ENCODE measurements at regions not wholly inside any gene's neighbourhood (a gene's known extent, or its start where the extent isn't known, plus 50 kb on each side); places are given as distances from the start of the nearest gene placed in this dataset.

DNA sequence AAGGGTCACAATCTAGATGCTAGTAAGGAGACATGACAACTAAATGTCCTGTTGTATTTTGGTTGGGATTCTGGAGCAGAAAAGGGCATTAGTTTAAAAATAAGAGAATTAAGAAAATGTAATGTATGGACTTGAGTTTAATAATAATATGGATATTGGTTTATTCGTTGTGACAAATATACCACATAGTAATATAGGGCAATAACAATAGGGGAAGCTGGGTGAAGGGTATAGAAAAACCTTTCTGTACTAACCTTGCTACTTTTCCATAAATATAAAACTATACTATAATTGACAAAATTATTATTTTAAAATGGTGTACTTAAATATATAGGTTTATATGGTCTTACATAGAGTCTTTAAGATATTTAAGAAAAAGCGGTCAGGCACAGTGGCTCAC is 558.9 kb downstream of the PTPRC start:
- Histone ChIP-seq H3K4me2 (ENCODE audit: low read length) (no peak overlapping the region), H3K4me1 (ENCODE audit: control insufficient read depth, insufficient read depth, low read length) (no peaks in the 10 kb centered on the region), H3K27me3 (ENCODE audit: control insufficient read depth, insufficient read depth, low read length) (no peaks in the 10 kb centered on the region), H3K36me3 (ENCODE audit: insufficient read depth, low read length) (no peaks in the 10 kb centered on the region), H3K4me3 (ENCODE audit: low read length) (no peak overlapping the region), H3K9me3 (replicated peaks; ENCODE audit: low read length) (no peaks in the 10 kb centered on the region), H3K9ac (ENCODE audit: low read depth, low read length) (no peak overlapping the region)

DNA sequence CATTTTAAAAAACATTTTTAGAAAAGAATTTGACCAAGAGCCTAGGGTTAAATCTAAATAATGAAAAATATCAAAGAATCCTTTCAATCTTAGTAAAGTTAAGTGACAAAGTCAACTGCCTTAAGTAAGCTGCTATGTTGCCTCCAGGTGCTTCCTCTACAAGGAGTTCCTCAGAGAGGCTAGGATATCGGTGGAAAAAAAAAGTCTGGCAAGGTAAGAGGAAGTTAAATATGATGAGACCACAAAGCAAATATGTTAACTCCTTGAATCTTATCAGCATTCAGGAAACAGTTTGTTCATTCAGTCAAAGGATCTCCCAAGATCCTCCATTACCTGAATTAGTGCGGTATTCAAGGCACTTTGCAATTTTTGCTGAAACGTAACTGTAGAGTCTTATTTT is 563.5 kb downstream of the PTPRC start:
- no peaks in the 10 kb centered on the region for H3K36me3 ChIP-seq (ENCODE audit: insufficient read depth, low read length)
- H3K9me3 ChIP-seq (replicated peaks; ENCODE audit: low read length): no peaks in the 10 kb centered on the region
- H3K9ac ChIP-seq (ENCODE audit: low read depth, low read length): no peak overlapping the region
- no peaks in the 10 kb centered on the region for H3K4me1 ChIP-seq (ENCODE audit: control insufficient read depth, insufficient read depth, low read length)
- no peaks in the 10 kb centered on the region for H3K27me3 ChIP-seq (ENCODE audit: control insufficient read depth, insufficient read depth, low read length)
- H3K4me3 ChIP-seq (ENCODE audit: low read length): no peak overlapping the region
- no peak overlapping the region for H3K4me2 ChIP-seq (ENCODE audit: low read length)

DNA sequence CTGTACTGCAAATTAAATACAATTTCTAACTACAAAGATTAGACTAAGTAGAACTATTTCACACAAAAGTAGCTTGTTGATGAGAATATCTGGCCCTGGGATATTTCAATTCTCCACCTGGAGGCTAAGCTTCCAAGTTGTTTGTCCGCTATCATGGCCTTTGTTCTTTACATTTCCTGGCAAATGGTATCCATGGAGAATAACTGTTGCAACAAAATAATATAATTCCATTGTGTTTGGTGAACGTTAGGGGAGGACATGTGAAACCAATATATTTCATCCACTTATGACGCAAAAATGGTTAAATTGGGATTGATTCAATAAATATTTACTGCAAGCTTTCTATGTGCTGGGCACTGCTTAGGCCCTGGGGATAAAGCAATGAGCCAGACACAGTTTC is 565.4 kb downstream of the PTPRC start:
- H3K36me3 ChIP-seq (ENCODE audit: insufficient read depth, low read length): no peaks in the 10 kb centered on the region
- H3K9ac ChIP-seq (ENCODE audit: low read depth, low read length): no peak overlapping the region
- H3K4me1 ChIP-seq (ENCODE audit: control insufficient read depth, insufficient read depth, low read length): no peaks in the 10 kb centered on the region
- H3K4me2 ChIP-seq (ENCODE audit: low read length): no peak overlapping the region
- no peaks in the 10 kb centered on the region for H3K9me3 ChIP-seq (replicated peaks; ENCODE audit: low read length)
- H3K27me3 ChIP-seq (ENCODE audit: control insufficient read depth, insufficient read depth, low read length): no peaks in the 10 kb centered on the region
- no peak overlapping the region for H3K4me3 ChIP-seq (ENCODE audit: low read length)

DNA sequence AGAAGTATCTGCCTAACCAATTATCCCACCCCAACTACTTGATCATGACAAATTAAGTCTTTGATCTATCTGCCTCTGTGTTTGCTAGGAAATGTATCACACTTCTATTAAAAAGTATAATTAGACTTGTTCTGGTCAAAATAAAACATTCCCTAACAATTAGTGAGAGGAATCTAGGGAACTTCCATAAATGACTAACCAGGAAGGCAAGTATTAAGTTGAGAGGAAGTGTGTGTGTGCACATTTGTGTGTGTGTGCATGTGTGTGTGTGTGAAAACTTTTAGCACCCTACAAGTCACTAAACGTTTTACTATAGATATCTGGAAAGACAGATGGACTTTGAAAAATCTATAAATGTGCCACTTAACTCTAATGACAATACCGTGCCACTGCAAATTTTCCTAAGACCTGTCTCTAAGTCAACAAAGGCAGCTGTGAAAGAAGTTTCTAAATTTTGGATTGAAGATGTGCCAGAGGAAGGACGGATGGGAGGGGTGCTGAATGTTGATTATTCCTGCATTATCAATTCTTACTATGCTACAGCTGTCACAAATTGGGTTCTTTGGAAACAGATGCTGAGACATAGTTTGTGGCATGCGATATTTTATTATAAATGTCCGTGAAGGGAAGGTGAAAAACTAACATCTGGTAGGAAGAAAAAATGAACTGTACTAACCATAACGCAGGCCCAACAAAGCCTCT is 567.1 kb downstream of the PTPRC start:
- Histone ChIP-seq H3K36me3 (ENCODE audit: insufficient read depth, low read length) (no peaks in the 10 kb centered on the region), H3K9ac (ENCODE audit: low read depth, low read length) (no peak overlapping the region), H3K27me3 (ENCODE audit: control insufficient read depth, insufficient read depth, low read length) (no peaks in the 10 kb centered on the region), H3K4me3 (ENCODE audit: low read length) (no peak overlapping the region), H3K4me1 (ENCODE audit: control insufficient read depth, insufficient read depth, low read length) (no peaks in the 10 kb centered on the region), H3K9me3 (replicated peaks; ENCODE audit: low read length) (no peaks in the 10 kb centered on the region), H3K4me2 (ENCODE audit: low read length) (no peak overlapping the region)

- no peaks in the 10 kb centered on the region for H3K4me1 ChIP-seq (ENCODE audit: control insufficient read depth, insufficient read depth, low read length)
- no peaks in the 10 kb centered on the region for H3K9me3 ChIP-seq (replicated peaks; ENCODE audit: low read length)
- H3K27me3 ChIP-seq (ENCODE audit: control insufficient read depth, insufficient read depth, low read length): no peaks in the 10 kb centered on the region
- H3K4me2 ChIP-seq (ENCODE audit: low read length): no peak overlapping the region
- no peak overlapping the region for H3K4me3 ChIP-seq (ENCODE audit: low read length)
- H3K36me3 ChIP-seq (ENCODE audit: insufficient read depth, low read length): no peaks in the 10 kb centered on the region
- no peak overlapping the region for H3K9ac ChIP-seq (ENCODE audit: low read depth, low read length)
Measured at GRCh38 chr1:199208847-199209246, 570.0 kb downstream of the PTPRC start.

DNA sequence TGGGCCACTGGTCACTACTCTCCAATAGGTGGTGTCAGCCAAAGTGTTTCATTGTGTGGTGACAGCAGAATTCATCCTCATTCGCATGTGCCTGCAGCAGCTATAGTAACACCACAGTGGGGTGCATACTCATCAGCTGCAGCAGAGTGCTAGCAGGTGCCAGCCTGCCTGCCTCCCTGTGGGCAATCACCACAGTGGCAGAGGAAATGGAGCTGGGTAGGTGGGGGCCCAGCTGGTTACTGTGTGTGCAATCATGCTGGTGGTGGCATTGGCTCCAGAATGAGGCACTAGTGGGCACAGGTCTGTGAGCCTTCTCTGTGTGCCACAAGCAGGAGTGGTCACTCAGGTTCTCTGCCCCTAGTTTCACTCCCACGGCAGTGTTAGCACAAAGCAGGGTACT is 579.2 kb downstream of the PTPRC start:
- Histone ChIP-seq H3K4me2 (ENCODE audit: low read length) (no peak overlapping the region), H3K9me3 (replicated peaks; ENCODE audit: low read length) (no peaks in the 10 kb centered on the region), H3K9ac (ENCODE audit: low read depth, low read length) (no peak overlapping the region), H3K36me3 (ENCODE audit: insufficient read depth, low read length) (no peaks in the 10 kb centered on the region), H3K4me1 (ENCODE audit: control insufficient read depth, insufficient read depth, low read length) (no peaks in the 10 kb centered on the region), H3K4me3 (ENCODE audit: low read length) (no peak overlapping the region), H3K27me3 (ENCODE audit: control insufficient read depth, insufficient read depth, low read length) (no peaks in the 10 kb centered on the region)

DNA sequence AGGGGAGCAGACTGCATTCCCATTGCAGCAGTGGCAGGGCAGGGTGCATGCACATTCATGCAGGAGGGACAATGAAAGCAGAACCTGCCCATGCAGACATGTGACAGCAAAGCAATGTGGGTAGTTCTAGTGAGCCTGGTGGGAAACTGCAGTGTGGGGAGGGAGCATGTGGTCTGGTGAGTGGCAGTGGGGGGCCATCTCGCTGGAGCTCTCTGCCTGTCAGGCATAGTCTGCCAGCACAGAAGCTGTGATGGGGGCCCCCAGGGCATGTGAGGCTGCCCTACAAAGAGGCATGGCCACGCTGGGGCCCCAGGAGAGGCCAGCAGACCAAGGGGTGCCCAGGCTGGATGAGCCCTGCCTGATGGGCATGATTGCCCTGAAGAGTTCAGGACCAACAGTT is 579.7 kb downstream of the PTPRC start:
- Histone ChIP-seq H3K4me2 (ENCODE audit: low read length) (no peak overlapping the region), H3K9ac (ENCODE audit: low read depth, low read length) (no peak overlapping the region), H3K9me3 (replicated peaks; ENCODE audit: low read length) (no peaks in the 10 kb centered on the region), H3K4me3 (ENCODE audit: low read length) (no peak overlapping the region), H3K4me1 (ENCODE audit: control insufficient read depth, insufficient read depth, low read length) (no peaks in the 10 kb centered on the region), H3K27me3 (ENCODE audit: control insufficient read depth, insufficient read depth, low read length) (no peaks in the 10 kb centered on the region), H3K36me3 (ENCODE audit: insufficient read depth, low read length) (no peaks in the 10 kb centered on the region)

- no peaks in the 10 kb centered on the region for H3K9me3 ChIP-seq (replicated peaks; ENCODE audit: low read length)
- H3K27me3 ChIP-seq (ENCODE audit: control insufficient read depth, insufficient read depth, low read length): no peaks in the 10 kb centered on the region
- no peak overlapping the region for H3K4me2 ChIP-seq (ENCODE audit: low read length)
- H3K9ac ChIP-seq (ENCODE audit: low read depth, low read length): no peak overlapping the region
- H3K4me1 ChIP-seq (ENCODE audit: control insufficient read depth, insufficient read depth, low read length): no peaks in the 10 kb centered on the region
- H3K4me3 ChIP-seq (ENCODE audit: low read length): no peak overlapping the region
- H3K36me3 ChIP-seq (ENCODE audit: insufficient read depth, low read length): no peaks in the 10 kb centered on the region
Measured at GRCh38 chr1:199220031-199220430, 581.2 kb downstream of the PTPRC start.

- H3K4me2 ChIP-seq (ENCODE audit: low read length): no peak overlapping the region
- no peaks in the 10 kb centered on the region for H3K36me3 ChIP-seq (ENCODE audit: insufficient read depth, low read length)
- no peak overlapping the region for H3K9ac ChIP-seq (ENCODE audit: low read depth, low read length)
- H3K9me3 ChIP-seq (replicated peaks; ENCODE audit: low read length): no peaks in the 10 kb centered on the region
- no peaks in the 10 kb centered on the region for H3K27me3 ChIP-seq (ENCODE audit: control insufficient read depth, insufficient read depth, low read length)
- peaks cover 10% of the 10 kb centered on the region for H3K4me1 ChIP-seq (ENCODE audit: control insufficient read depth, insufficient read depth, low read length)
- no peak overlapping the region for H3K4me3 ChIP-seq (ENCODE audit: low read length)
Measured at GRCh38 chr1:199221371-199222150, 582.7 kb downstream of the PTPRC start.

DNA sequence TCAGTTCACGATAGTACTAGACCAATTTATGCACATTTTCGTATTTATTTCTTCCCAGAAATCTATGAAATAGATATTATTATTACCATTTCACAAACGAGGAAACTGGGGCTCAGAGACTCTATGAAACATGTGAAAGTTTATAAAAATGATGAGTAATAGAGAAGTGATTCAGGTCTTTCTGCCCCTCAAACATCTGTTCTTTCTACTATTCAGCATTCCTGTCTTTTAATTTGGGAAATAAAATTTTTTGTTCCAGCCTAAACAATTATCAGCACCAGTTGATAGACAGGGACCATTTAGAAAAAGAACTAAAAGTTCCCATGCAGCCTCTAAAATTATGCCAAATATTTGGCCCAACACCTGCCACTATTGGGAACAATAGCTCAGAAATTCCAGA is 585.1 kb downstream of the PTPRC start:
- Histone ChIP-seq H3K36me3 (ENCODE audit: insufficient read depth, low read length) (no peaks in the 10 kb centered on the region), H3K9me3 (replicated peaks; ENCODE audit: low read length) (no peaks in the 10 kb centered on the region), H3K4me2 (ENCODE audit: low read length) (no peak overlapping the region), H3K27me3 (ENCODE audit: control insufficient read depth, insufficient read depth, low read length) (no peaks in the 10 kb centered on the region), H3K4me3 (ENCODE audit: low read length) (no peak overlapping the region), H3K4me1 (ENCODE audit: control insufficient read depth, insufficient read depth, low read length) (peaks cover 15% of the 10 kb centered on the region), H3K9ac (ENCODE audit: low read depth, low read length) (no peak overlapping the region)

- peak overlapping the region; percentile 4 for H3K4me3 ChIP-seq (ENCODE audit: low read length)
Measured at GRCh38 chr1:199226163-199226562, 587.3 kb downstream of the PTPRC start.

GRCh38 chr1:199242147-199242546 is 603.3 kb downstream of the PTPRC start:
- no peak overlapping the region for H3K9ac ChIP-seq (ENCODE audit: low read depth, low read length)

More at GRCh38 chr1:199226163-199226562, 587.3 kb downstream of the PTPRC start:
- Histone ChIP-seq H3K36me3 (ENCODE audit: insufficient read depth, low read length) (no peaks in the 10 kb centered on the region), H3K4me2 (ENCODE audit: low read length) (peak overlapping the region; percentile 51), H3K9ac (ENCODE audit: low read depth, low read length) (peak overlapping the region; percentile 12), H3K9me3 (replicated peaks; ENCODE audit: low read length) (no peaks in the 10 kb centered on the region), H3K27me3 (ENCODE audit: control insufficient read depth, insufficient read depth, low read length) (no peaks in the 10 kb centered on the region), H3K4me1 (ENCODE audit: control insufficient read depth, insufficient read depth, low read length) (peaks cover 15% of the 10 kb centered on the region)

More at GRCh38 chr1:199242147-199242546, 603.3 kb downstream of the PTPRC start:
- Histone ChIP-seq H3K9me3 (replicated peaks; ENCODE audit: low read length) (no peaks in the 10 kb centered on the region), H3K27me3 (ENCODE audit: control insufficient read depth, insufficient read depth, low read length) (no peaks in the 10 kb centered on the region), H3K4me3 (ENCODE audit: low read length) (no peak overlapping the region), H3K4me1 (ENCODE audit: control insufficient read depth, insufficient read depth, low read length) (no peaks in the 10 kb centered on the region), H3K36me3 (ENCODE audit: insufficient read depth, low read length) (no peaks in the 10 kb centered on the region), H3K4me2 (ENCODE audit: low read length) (no peak overlapping the region)

Data from skeletal muscle satellite cell (primary cell).